ENCODE measurements at regions not wholly inside any gene's neighbourhood (a gene's known extent, or its start where the extent isn't known, plus 50 kb on each side); places are given as distances from the start of the nearest gene placed in this dataset.
"Not testable (repeated sequence)": the region's sequence is repeated elsewhere in the genome, so short reads cannot be mapped to it uniquely, and the experiment has no call there.

DNA sequence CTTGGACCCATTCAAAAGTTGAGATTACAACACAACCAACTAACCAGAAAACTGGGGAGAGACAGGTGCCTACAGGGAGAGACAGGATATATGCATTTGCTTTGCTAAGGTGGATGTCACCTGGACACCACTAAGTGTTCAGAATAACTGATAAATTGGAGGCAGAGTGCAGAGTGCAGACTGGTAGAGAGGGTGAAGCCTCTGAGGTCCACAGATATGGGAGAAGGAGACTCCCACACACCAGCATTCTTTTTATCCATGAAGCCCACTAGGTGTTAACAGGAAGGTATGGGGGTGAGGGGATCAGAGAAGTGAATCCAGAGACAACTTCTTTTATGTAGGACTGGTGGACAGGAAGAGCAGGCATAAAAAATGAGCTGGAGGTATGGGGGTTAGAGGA is 1310.0 kb upstream of the ZEB2 start:
- DNase-seq = no peak

DNA sequence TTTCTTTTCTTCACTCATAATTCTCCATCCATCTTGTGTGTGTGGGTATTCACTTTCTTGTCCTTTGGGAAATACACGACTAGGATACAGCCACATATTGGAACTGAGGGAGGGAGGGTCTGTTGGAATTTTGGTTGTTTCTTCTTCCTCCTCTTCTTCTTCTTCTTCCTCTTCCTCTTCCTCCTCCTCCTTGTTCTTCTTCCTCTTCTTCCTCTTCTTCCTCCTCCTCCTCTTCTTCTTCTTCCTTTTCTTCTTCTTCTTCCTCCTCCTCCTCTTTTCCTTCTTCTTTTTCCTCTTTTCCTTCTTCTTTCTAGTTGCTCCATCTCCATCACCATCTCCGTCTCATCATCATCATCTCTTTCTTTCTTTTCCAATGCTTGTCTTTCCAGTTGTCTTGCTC is 1307.3 kb upstream of the ZEB2 start:
- DNase-seq = no peak

DNA sequence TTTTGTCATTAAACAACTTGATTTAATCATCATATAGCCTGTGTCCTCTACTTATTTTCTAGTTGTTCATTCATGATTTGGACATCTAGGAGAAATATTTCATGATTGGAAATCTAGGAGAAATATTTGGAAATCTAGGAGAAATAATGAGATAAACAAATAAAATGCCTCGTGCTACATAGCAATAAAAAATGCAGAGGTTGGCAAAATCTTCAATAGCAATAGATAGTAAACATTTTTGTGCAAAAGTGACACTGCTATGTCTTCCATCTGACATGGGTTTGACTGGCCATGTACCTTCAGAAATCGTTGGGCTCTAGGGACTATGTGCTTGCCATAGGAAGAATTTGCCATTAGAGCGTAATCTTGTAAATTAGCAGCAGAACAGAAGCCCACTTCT is 1304.5 kb upstream of the ZEB2 start:
- DNase-seq = no peak

DNA sequence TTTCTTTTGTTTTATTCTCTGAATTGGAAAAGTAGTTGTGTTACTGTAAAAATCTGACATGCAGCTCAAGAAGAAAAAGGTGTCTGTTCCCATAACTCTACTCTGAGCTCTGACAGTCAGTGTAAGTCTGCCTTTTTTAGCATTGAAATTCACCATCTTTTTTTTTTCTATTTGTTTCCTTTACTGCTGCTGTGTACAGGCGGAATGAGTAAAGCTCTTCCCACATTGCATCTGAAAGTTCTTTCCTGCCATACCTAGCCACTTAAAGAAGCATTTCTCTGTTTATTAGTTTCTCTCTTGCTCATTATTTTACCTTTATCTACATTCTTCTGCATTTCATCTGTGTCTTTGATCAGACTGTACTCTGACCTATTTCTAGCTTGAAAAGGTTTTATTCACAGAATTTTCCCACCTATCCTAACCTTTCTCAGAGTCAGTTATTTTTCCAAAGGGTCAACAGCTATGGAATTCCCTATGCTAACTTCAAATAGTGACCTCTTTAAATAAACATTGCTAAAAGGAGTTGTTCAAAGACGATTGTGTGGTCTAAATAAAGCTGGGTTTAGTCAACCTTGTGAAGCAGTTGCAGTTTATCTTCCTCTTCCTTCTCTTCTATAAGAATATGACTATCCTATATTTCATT is 1303.1 kb upstream of the ZEB2 start:
- DNase-seq = no peak

DNA sequence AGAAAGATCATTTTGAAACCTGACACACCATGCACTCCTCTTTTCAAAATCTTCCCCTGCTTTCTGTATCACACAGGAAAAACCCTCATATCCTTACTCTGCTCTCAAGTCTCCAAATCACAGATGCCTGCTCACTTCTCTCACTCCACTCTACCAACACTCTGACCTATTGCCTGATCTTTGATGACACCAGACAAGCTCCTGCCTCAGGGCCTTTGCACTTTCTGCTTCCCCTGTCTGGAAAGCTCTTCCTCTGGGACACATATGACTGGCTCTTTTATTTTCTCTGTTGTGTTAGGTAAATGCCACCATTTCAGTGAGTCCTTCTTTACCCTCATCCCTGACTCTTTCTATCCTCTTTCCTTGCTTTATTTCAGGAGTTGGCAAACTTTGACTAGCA is 1300.7 kb upstream of the ZEB2 start:
- DNase-seq = no peak

DNA sequence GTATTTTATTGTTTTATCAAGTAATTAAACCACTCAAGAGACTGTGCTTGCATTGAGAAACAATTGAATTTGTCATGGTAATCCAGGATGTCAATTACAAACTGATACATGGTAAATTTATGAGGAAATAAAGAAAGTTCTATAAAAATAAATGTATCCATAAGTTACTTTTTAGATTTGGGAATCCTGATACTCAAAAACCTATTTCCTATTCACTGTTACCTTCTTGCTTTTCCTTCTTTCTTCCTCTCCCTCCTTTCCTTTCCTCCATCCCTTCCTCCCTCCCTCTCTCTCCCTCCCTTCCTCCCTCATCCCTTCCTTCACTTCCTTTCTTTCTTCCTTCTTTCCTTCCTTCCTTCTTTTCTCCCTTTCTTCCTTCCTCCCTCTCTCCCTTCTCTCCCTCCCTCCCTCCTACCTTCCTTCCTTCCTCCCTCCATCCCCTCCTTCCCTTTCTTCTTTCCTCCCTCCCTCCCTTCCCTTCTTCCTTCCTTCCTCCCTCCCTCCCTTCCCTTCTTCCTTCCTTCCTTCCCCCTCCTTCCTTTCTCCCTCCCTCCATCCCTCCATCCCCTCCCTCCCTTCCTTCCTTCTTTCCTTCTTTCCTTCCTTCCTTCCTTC is 1299.1 kb upstream of the ZEB2 start:
- DNase-seq = no peak

DNA sequence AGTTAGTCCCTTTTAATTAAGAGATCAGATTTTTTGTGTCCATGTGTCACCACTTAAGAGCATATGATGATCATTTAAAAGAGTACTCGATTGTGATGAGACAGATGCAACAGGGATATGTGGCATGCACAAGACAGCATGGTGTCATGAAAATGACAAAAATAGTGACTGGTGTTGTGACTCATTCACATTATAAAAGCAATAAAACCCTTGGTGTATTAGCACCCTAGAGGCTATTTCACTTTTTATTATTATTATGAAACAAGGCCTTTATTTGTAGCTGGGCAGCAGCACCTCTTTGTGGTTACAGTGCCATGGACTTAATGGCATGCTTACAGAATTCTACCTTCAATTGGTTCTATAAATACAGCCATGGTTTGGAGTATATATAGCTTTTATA is 1296.0 kb upstream of the ZEB2 start:
- DNase-seq = no peak

DNA sequence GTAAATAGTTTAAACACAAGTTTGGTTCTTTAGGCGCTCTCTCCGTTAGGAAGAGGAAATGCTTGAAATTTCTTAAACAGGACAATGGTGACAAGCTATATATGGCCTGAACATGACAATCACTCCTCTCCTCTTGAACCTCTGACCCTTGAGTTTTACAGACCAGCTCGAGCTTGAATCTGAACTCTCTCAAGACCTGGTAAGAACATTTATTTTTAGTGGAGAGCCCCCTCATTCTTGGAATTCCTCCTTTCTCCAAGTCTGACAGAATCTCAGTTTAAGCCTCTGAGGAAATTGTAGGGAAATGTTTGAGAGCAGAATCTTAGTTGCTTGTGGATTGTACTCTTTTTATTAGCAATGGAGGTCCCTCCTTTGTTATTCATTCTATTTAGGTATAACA is 1293.6 kb upstream of the ZEB2 start:
- DNase-seq = no peak

DNA sequence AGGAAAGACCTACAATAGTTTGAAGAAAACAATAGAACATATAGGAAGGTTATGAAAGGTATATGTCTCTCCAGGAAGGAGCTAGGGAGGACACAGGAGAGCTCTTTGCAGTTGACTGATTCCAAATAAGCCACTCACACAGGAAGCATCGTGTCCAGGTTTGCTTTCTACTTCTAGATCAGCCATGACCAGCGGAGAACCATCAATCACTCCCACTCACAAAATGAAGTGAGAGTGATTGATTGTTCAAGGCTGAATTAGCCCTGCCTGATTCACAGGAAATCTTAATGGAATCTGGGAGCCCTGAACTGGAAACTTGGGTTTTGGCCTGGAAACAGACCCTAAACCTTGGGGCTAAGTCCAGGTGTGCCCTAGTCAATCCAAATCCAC is 1292.2 kb upstream of the ZEB2 start:
- DNase-seq = no peak

DNA sequence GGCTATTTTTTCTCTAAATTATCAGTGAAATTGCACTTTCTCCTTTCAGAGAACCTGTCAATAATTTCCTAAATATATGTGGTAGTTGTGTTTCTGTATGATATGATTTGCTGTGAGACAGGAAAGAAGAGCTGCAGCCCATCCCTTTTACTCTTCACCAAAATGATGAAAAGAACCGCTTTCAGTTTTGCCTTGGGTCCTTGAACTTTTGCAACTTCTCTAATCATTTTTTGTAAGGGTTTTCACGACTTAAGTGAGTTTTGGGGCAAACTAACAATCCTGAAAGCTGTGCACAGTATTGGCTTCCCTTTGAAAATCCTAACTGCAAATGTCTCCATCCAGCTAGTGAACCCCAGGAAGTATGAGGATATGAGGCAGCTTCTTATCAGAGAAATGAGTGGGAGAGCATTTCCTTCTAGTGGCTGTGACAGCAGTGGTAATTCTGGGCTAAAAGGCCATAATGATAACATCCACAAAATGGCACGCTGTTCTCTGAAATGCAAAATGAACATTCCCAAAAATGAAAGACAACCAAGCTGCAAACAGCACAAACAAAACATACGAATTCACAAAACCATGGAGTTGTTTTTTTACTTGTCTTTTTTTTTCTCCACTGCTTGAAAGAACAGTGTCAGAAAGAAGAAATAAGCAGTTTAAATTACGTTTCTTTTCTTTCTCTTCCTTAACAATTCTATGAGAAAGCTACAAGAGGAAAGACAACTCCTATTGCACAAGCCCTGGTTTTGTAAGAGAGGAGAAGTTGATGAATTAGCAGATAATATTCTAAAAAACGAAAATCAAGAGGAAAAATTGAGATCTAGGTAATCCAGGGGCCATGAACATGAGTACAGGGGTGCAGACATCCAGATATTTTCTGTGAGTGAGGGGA is 1291.6 kb upstream of the ZEB2 start:
- DNase-seq = no peak

DNA sequence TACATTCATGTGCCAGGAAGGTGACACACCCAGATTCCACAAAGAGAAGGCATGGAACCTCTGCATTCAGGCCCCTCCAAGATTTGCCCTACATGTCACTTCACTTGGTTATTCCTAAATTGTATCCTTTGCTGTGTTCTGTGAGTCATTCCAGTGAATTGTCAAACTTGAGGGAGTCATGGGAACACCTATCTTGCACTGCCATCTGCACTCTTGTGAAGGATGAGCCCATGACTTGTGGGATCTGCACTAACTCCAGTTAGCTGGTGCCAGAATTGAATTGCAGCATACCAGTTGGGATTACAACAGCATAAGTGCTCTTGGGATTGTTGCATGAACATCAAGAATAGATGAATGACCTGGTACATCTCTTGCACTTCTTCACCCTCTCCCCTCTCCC is 1288.0 kb upstream of the ZEB2 start:
- no peak for DNase-seq

DNA sequence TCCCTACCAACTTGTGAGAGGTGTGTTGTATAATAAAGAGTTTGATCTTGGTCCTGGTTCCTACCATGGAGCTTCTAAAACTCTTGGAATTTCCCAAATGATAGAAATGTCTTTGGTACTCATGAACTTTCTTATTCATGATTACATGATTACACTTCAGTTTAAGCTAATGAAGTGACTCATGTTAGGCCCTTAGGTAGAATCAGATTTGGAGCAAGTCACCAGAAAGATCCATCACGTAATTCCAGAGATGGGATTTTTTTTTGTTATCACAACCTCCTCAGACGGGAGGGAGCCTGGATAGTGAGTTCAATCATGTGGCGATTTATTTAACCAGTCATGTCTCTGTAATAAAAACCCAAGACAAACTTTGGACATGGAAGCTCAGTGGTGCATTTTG is 1287.6 kb upstream of the ZEB2 start:
- no peak for DNase-seq

DNA sequence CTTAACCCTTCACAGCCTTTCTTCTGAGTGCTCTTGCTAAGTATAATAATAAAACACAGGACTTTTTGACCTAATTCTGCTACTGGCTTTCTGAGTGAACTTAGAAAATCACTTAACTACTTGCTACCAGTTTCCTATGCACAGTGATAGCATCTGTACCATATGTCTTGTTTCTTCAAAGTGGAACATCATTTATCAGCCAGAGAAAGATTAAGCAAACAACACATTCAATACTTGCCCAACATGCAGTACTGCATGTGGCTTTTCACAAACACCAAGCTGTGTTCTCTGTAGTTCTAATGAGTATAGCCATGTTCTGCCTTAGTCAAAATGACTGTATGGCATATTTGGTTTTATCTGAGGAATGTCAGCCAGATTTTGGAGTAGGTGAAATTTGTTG is 1286.6 kb upstream of the ZEB2 start:
- no peak for DNase-seq

DNA sequence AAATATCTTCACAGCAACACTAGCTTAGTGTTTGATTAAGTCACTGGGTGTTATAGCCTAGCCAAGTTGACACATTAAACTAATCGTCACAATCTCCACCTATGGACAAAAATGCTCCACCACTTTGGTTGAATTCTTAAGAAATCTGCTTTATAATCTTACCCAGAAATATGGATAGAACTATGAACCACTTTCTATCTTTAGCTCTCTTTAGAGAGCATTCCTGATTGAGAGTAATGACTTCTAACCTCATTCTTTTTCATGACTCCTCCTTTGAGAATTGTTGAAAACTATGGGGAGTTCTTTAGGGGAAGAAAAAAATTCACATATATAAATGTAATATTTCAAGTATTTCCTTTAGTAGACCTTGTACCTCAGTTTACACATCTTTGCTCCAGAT is 1282.2 kb upstream of the ZEB2 start:
- DNase-seq = no peak

DNA sequence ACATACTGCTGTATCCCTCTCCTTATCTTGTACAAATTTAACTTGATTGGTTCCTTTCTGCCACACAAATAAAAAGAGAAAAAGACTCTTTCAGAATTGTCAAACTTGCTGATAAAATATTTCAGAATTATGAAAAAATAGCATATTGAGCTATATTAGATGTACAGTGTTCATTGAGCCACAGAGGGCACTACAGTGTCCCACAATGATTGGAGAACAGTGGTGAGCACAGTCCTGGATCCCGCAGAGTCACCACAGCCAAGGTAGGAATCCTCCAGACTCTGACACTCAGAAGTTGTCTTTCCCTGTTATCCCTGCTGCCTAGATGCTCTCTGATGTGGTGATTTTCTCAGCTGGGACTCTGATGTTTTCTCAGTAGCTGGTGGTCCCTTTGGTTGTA is 1281.3 kb upstream of the ZEB2 start:
- DNase-seq = no peak

DNA sequence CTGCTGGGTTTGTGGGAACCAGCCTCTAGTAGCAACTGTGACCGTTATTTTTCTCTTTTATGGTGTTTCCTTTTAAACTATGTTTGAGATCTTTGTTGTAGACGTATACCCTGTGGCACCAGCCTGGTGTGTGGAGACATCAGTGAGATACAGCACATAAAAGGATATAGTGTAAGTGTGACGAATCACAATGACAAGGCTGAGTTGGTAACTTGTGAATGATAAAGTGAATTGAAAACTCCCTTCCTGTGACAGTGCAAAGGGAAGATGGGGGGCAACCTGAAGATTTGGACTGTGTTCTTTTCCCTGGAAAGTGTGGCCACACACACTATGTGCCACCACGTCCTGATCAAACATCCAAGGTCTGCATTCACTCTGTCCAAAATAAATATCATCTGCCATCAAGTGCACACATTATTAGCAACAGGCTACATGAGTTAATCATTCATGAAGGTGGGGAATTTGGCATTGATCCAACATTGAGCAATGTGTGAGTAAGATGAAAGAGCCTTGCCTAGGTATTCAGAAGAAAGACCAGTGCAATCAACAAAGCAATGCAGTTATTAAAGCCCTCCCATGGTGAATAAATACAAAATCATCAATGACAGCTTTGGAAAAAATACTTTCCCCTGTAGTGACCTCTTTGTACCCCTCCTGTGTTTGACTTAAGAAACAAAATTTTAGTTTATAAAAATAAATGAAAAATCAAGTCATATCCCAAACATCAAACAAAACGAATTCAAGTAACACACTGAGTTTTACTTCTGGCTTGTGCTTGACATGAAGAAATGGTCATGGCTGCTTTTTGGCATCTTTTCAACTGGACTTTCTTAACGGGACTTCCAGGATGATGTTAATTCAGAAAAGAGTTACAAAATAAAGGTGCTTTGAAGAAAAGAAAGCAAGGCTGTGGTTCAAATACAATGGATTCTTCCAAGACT is 1280.5 kb upstream of the ZEB2 start:
- DNase-seq = peak; percentile 51

DNA sequence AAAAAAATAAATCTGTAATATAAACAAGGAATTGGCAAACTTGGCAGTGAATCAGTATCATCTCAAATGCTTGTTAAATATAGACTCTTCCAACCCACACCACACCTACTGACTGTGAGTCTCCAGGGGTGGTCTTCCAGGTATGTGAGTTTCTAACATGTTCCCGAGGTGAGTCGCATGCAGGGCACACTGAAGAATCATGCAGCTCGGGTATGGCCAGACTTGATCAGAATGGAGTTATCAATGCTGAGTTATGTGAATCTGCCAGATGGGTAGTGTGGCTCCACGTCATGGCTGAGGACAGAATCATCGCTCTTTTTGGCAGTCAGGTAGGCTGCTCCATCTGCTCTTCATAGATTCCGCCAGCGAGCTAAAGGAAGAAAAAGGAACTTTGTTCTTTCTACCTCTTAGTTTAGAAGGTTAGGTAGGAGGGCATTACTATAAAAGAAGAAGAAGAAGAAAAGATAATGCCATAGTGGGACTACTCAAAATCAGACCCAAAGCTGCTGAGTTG is 1279.7 kb upstream of the ZEB2 start:
- DNase-seq = no peak

DNA sequence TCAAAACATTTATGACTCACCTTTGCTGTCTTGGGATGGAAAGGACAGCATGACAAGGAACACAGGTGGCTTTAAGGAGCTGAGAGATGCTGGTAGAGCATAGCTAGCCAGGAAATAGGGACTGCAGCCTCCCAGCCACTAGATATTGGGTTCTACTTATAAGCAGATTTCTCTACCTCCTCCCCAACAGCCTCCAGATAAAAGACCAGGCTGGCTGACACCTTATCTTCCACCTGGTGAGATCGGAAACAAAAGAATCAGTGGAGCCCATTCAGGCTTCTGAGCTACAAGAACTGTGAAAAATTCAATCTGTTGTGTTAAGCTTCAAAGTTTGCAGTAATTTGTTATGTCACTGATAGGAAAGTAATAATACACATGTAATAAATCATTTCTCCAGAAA is 1278.5 kb upstream of the ZEB2 start:
- DNase-seq = no peak

DNA sequence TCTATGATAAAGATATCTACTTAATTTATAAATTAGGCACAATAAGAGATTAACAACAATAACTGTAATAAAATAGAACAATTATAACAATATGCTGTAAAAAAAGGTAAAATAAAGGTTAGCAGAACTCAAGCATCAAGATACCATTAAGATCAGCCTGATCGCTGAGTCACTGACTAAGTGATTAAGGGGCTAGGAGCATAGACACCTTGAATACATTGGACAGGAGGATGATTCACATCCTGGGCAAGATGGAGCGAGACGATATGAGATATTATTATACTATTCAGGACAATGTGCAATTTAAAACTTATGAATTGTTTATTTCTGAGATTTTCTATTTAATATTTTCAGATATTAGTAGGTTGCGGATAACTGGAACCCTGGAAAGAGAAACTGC is 1277.8 kb upstream of the ZEB2 start:
- no peak for DNase-seq

DNA sequence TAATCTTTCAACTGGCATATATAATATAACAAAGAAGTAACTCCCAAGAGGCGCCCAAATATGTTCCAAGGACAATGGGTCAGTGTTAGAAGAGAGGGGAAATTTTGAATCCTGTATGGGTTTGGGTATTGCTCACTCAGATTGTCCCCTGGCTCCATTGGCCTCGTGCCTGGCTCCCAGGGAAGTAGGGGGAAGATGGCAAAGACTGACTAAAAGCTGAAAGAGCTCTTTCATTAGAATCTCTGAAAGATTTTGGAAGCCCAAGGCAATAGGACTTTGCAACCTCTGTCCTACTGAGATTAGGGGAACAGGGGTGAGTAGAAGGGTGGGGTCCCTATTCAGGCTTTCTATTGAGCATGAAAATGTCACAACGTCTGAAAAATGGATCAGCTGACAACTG is 1272.8 kb upstream of the ZEB2 start:
- no peak for DNase-seq

DNA sequence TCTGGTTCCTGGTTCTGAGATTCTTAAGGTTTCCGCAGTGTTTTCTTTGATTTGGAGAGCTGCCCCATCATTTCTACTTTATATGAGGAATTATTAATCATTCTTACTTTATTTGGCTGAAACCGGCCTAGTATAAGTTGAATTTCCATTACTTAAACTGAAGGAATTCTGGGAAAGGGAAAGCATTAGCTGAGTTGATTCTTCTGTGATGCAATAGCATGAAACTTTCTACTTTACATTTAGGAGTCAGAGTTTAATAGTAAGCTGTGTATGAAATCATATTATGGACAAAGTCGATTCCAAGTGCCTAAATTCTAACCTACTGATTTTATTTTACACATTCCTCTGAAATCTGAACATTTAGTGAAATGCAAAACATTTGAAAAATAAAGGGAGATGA is 1269.7 kb upstream of the ZEB2 start:
- DNase-seq = no peak

DNA sequence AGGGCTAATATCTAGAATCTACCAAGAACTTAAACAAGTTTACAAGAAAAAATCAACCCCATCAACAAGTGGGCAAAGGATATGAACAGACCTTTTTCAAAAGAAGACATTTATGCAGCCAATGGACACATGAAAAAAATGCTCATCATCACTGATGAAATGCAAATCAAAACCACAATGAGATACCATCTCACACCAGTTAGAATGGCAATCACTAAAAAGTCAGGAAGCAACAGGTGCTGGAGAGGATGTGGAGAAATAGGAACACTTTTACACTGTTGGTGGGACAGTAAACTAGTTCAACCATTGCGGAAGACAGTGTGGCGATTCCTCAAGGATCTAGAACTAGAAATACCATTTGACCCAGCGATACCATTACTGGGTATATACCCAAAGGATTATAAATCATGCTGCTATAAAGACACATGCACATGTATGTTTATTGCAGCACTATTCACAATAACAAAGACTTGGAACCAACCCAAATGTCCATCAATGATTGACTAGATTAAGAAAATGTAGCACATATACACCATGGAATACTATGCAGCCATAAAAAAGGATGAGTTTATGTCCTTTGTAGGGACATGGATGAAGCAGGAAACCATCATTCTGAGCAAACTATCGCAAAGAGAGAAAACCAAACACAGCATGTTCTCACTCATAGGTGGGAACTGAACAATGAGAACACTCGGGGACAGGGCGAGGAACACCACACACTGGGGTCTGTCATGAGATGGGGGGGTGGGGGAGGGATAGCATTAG is 1267.9 kb upstream of the ZEB2 start:
- DNase-seq = not testable (repeated sequence)
